Thoracic aorta (tissue), 2 donors: ENCODE measurements at regions not wholly inside any gene's neighbourhood (a gene's known extent, or its start where the extent isn't known, plus 50 kb on each side); places are given as distances from the start of the nearest gene placed in this dataset.

ENCODE experiments used
- ATAC-seq: fragments of 150-250 bp; one replicate; pipeline ENCODE4 v1.8.0; 2017; ENCODE audit warnings: low read depth; ENCODE audit not compliant: insufficient number of reproducible peaks, low FRiP score
- DNase-seq: peaks from one replicate; pipeline ENCODE4 v3.0.0-alpha.2; 2020; ENCODE audit warnings: low spot score
- H3K27ac ChIP-seq, 2 donors: fragments of 200-600 bp; sonication (generic); 1 replicate in 1 of 2; 2 replicates in 1 of 2; pipeline ENCODE4 v1.5.1; 2016; ENCODE audit warnings: mild to moderate bottlenecking in 2 of 2, moderate library complexity in 2 of 2
- H3K27me3 ChIP-seq: fragments of 200-600 bp; sonication (generic); replicated peaks from 2 replicates; pipeline ENCODE4 v1.6.0; 2016; ENCODE audit warnings: mild to moderate bottlenecking; ENCODE audit not compliant: insufficient read depth
- H3K36me3 ChIP-seq: fragments of 200-600 bp; sonication (generic); one replicate; pipeline ENCODE4 v1.5.1; 2016
- H3K4me1 ChIP-seq, 2 donors: fragments of 200-600 bp; sonication (generic); 1 replicate in 1 of 2; 2 replicates in 1 of 2; pipeline versions ENCODE4 v1.5.1 to v1.6.0; 2016; ENCODE audit warnings: low read depth in 2 of 2, mild to moderate bottlenecking in 1 of 2; ENCODE audit not compliant: control insufficient read depth in 1 of 2
- H3K4me3 ChIP-seq: fragments of 200-600 bp; sonication (generic); 2 replicates; pipeline ENCODE4 v1.5.1; 2016; ENCODE audit warnings: mild to moderate bottlenecking
- H3K9me3 ChIP-seq: fragments of 200-600 bp; sonication (generic); 2 replicates; pipeline ENCODE4 v1.5.1; 2016
- TF ChIP-seq, protein P1 (sequence below): fragments of 200-600 bp; sonication (generic); IDR thresholded peaks from one replicate; pipeline ENCODE4 v1.5.1; 2019; ENCODE audit warnings: antibody characterized with exemption

DNA sequence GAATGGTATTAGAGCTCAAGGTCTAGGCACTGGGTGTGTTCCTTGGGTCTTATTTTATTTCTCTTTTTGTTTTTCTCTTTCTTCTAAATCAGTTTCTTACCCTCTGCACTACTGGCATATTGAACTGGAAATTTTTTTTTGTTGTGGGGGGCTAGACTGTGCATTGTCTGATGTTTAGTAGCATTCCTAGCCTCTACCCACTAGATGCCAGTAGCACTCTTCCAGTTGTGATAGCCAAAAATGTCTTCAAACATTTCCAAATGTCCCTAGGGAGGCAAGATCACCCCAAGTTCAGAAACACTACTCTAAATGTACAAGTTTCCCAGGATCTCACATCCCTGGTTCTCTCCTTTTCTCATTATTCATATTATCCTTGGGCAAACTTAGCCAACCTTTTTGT is 69.8 kb upstream of the AMOT start:
- no peak overlapping the region for H3K27ac ChIP-seq
- TF ChIP-seq, protein P1, sequence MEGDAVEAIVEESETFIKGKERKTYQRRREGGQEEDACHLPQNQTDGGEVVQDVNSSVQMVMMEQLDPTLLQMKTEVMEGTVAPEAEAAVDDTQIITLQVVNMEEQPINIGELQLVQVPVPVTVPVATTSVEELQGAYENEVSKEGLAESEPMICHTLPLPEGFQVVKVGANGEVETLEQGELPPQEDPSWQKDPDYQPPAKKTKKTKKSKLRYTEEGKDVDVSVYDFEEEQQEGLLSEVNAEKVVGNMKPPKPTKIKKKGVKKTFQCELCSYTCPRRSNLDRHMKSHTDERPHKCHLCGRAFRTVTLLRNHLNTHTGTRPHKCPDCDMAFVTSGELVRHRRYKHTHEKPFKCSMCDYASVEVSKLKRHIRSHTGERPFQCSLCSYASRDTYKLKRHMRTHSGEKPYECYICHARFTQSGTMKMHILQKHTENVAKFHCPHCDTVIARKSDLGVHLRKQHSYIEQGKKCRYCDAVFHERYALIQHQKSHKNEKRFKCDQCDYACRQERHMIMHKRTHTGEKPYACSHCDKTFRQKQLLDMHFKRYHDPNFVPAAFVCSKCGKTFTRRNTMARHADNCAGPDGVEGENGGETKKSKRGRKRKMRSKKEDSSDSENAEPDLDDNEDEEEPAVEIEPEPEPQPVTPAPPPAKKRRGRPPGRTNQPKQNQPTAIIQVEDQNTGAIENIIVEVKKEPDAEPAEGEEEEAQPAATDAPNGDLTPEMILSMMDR: no peak
- H3K4me1 ChIP-seq: no peaks in the 10 kb centered on the region
- H3K4me3 ChIP-seq: no peak overlapping the region
- DNase-seq (no peak), ATAC-seq (no peak)
- no peaks in the 10 kb centered on the region for H3K9me3 ChIP-seq
- H3K27me3 ChIP-seq: no peaks in the 10 kb centered on the region
- H3K36me3 ChIP-seq: no peaks in the 10 kb centered on the region

DNA sequence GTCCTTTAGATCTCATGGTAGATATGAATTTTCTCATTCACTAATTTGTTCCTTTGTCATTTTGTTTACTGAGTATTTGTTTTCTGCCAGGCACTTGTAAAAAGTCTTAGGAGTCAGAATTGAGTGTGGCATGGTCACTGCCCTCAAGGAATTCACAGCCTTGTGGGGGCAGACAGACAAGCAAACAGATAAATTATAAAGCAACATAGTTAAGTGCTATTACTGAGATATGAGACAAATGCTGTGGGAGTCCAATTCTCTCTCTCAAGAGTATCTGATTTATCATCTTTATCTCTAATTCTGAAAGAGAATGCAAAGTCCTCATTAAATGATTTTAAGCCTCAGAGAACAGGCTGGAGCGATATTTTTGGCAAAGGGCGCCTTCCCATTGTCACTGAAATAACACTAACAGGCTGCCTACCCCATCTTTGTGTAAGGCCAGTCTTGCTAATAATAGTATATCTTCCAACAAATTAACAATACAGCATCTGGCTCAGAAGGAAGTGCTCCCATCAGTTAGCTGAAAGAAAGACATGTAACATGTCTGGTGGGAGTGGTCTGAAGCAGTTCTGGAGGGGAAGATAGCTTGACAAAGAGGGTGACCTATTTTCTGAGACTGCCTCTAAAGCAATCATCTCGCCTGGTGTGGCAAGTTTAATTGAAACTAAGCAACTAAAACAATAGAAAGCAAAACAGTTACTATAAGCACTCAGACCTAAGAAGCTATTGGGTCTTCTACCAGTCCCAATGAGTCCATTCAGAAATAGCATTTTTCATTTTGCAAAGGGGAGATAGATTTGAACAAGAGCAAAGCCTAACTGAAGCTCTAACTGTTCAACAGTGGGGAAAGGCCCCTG is 61.5 kb upstream of the AMOT start:
- ATAC-seq (no peak), DNase-seq (no peak)
- Histone ChIP-seq H3K27ac (no peak overlapping the region), H3K27me3 (no peaks in the 10 kb centered on the region), H3K36me3 (no peaks in the 10 kb centered on the region), H3K9me3 (no peaks in the 10 kb centered on the region), H3K4me3 (no peak overlapping the region), H3K4me1 (no peaks in the 10 kb centered on the region)
- TF ChIP-seq, protein P1: no peak

DNA sequence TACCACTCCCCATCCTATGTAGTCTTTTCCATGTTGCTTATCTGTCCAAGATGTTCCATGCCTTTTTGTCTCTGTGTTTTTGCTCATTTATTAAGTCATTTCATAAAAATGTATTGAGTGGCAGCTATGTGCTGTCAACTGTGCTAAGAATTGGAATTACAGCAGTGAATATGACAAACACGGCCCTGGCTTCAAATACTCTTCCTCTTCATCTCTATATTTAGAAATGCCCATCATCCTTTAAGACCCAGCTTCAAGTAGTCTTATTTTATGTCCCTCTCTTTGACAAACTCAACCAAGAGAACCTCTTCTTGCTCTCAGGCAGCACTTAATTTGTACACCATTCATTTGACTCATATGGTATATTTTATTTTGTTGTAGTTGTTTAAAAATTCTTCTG is 55.4 kb upstream of the AMOT start:
- no peaks in the 10 kb centered on the region for H3K36me3 ChIP-seq
- DNase-seq (no peak), ATAC-seq (no peak)
- H3K4me1 ChIP-seq: no peaks in the 10 kb centered on the region
- H3K27ac ChIP-seq: no peak overlapping the region
- no peaks in the 10 kb centered on the region for H3K27me3 ChIP-seq
- H3K9me3 ChIP-seq: no peaks in the 10 kb centered on the region
- TF ChIP-seq, protein P1: no peak
- no peak overlapping the region for H3K4me3 ChIP-seq
